HEK293 (cell line): ENCODE measurements at regions not wholly inside any gene's neighbourhood (a gene's known extent, or its start where the extent isn't known, plus 50 kb on each side); places are given as distances from the start of the nearest gene placed in this dataset.

Source experiments
- EGR2 ChIP-seq: fragments of 450-650 bp; formaldehyde crosslinking; IDR thresholded peaks from 2 replicates; pipeline ENCODE4 v1.5.1; 2016; ENCODE audit warnings: low read depth, missing biosample characterization, missing genetic modification characterization
- TCF7L2 ChIP-seq: IDR thresholded peaks from 2 replicates; pipeline ENCODE4 v1.6.1; 2011; ENCODE audit warnings: low read depth, mild to moderate bottlenecking, inconsistent platforms, low read length, moderate library complexity, borderline replicate concordance
- YY1 ChIP-seq: fragments of 450-650 bp; formaldehyde crosslinking; IDR thresholded peaks from 2 replicates; pipeline ENCODE4 v1.5.1; 2018; ENCODE audit warnings: missing biosample characterization, missing genetic modification characterization
- ZNF26 ChIP-seq: fragments of 450-650 bp; formaldehyde crosslinking; IDR thresholded peaks from 2 replicates; pipeline ENCODE4 v1.5.1; 2016; ENCODE audit warnings: missing biosample characterization, missing genetic modification characterization
- ZNF274 ChIP-seq, 2 experiments: fragments of 200-500 bp in 1 of 2; fragments of 450-650 bp in 1 of 2; sonication (Bioruptor generic) in 1 of 2; formaldehyde crosslinking in 1 of 2; IDR thresholded peaks; 2 replicates each; pipeline versions ENCODE4 v1.5.1 to v1.6.1; 2014 to 2016; ENCODE audit warnings: borderline replicate concordance in 1 of 2, inconsistent platforms in 1 of 2, low read length in 1 of 2, missing biosample characterization in 1 of 2, missing genetic modification characterization in 1 of 2
- ZNF37A ChIP-seq: fragments of 450-650 bp; IDR thresholded peaks from 2 replicates; pipeline ENCODE4 v1.5.1; 2018; ENCODE audit warnings: missing biosample characterization, missing genetic modification characterization
- ZNF670 ChIP-seq: fragments of 450-650 bp; formaldehyde crosslinking; IDR thresholded peaks from 2 replicates; pipeline ENCODE4 v1.5.1; 2016; ENCODE audit warnings: missing biosample characterization, missing genetic modification characterization, low read depth
- ZNF837 ChIP-seq: fragments of 450-650 bp; formaldehyde crosslinking; IDR thresholded peaks from 2 replicates; pipeline ENCODE4 v1.5.1; 2016; ENCODE audit warnings: missing biosample characterization, missing genetic modification characterization
- ZXDB ChIP-seq: fragments of 450-650 bp; formaldehyde crosslinking; IDR thresholded peaks from 2 replicates; pipeline ENCODE4 v1.5.1; 2016; ENCODE audit warnings: missing biosample characterization, missing genetic modification characterization
- TF ChIP-seq, protein P1 (sequence below): fragments of 450-650 bp; formaldehyde crosslinking; IDR thresholded peaks from 2 replicates; pipeline ENCODE4 v1.5.1; 2016; ENCODE audit warnings: missing biosample characterization, missing genetic modification characterization
- TF ChIP-seq, protein P2 (sequence below): fragments of 450-650 bp; formaldehyde crosslinking; IDR thresholded peaks from 2 replicates; pipeline ENCODE4 v1.5.1; 2017; ENCODE audit warnings: missing biosample characterization, missing genetic modification characterization
- TF ChIP-seq, protein P3 (sequence below): fragments of 450-650 bp; formaldehyde crosslinking; IDR thresholded peaks from 2 replicates; pipeline ENCODE4 v1.5.1; 2016; ENCODE audit warnings: missing biosample characterization, missing genetic modification characterization
- TF ChIP-seq, protein P4 (sequence below): fragments of 450-650 bp; formaldehyde crosslinking; IDR thresholded peaks from 2 replicates; pipeline ENCODE4 v1.5.1; 2016; ENCODE audit warnings: missing biosample characterization, missing genetic modification characterization
- TF ChIP-seq, protein P5 (sequence below): fragments of 450-650 bp; IDR thresholded peaks from 2 replicates; pipeline ENCODE4 v1.5.1; 2018; ENCODE audit warnings: missing biosample characterization, missing genetic modification characterization

GRCh38 chr11:71774603-71775222, 58.3 kb upstream of the DEFB108B start:
- TF ChIP-seq ZXDB (tag by site-specific recombination), result no peak
- TF ChIP-seq, protein P1, sequence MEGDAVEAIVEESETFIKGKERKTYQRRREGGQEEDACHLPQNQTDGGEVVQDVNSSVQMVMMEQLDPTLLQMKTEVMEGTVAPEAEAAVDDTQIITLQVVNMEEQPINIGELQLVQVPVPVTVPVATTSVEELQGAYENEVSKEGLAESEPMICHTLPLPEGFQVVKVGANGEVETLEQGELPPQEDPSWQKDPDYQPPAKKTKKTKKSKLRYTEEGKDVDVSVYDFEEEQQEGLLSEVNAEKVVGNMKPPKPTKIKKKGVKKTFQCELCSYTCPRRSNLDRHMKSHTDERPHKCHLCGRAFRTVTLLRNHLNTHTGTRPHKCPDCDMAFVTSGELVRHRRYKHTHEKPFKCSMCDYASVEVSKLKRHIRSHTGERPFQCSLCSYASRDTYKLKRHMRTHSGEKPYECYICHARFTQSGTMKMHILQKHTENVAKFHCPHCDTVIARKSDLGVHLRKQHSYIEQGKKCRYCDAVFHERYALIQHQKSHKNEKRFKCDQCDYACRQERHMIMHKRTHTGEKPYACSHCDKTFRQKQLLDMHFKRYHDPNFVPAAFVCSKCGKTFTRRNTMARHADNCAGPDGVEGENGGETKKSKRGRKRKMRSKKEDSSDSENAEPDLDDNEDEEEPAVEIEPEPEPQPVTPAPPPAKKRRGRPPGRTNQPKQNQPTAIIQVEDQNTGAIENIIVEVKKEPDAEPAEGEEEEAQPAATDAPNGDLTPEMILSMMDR (tag by site-specific recombination), result no peak
- TF ChIP-seq, protein P2, sequence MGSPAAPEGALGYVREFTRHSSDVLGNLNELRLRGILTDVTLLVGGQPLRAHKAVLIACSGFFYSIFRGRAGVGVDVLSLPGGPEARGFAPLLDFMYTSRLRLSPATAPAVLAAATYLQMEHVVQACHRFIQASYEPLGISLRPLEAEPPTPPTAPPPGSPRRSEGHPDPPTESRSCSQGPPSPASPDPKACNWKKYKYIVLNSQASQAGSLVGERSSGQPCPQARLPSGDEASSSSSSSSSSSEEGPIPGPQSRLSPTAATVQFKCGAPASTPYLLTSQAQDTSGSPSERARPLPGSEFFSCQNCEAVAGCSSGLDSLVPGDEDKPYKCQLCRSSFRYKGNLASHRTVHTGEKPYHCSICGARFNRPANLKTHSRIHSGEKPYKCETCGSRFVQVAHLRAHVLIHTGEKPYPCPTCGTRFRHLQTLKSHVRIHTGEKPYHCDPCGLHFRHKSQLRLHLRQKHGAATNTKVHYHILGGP (tag by site-specific recombination), result no peak
- TF ChIP-seq, protein P3, sequence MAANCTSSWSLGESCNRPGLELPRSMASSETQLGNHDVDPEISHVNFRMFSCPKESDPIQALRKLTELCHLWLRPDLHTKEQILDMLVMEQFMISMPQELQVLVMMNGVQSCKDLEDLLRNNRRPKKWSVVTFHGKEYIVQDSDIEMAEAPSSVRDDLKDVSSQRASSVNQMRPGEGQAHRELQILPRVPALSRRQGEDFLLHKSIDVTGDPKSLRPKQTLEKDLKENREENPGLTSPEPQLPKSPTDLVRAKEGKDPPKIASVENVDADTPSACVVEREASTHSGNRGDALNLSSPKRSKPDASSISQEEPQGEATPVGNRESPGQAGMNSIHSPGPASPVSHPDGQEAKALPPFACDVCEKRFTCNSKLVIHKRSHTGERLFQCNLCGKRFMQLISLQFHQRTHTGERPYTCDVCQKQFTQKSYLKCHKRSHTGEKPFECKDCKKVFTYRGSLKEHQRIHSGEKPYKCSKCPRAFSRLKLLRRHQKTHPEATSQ (tag by site-specific recombination), result no peak
- TF ChIP-seq YY1 (tag by site-specific recombination), result no peak
- TF ChIP-seq, protein P4, sequence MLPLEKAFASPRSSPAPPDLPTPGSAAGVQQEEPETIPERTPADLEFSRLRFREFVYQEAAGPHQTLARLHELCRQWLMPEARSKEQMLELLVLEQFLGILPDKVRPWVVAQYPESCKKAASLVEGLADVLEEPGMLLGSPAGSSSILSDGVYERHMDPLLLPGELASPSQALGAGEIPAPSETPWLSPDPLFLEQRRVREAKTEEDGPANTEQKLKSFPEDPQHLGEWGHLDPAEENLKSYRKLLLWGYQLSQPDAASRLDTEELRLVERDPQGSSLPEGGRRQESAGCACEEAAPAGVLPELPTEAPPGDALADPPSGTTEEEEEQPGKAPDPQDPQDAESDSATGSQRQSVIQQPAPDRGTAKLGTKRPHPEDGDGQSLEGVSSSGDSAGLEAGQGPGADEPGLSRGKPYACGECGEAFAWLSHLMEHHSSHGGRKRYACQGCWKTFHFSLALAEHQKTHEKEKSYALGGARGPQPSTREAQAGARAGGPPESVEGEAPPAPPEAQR (tag by site-specific recombination), result no peak
- no peak for TF ChIP-seq ZNF837 (tag by site-specific recombination)
- TF ChIP-seq ZNF26 (tag by site-specific recombination), result no peak
- TF ChIP-seq TCF7L2, result no peak
- no peak for TF ChIP-seq ZNF274 (IDR thresholded peaks at IDR 0.05; ENCODE audit: low read length)
- no peak for TF ChIP-seq ZNF274 (tag by site-specific recombination; IDR thresholded peaks at IDR 0.05; ENCODE audit: borderline replicate concordance)
- TF ChIP-seq ZNF670 (tag by site-specific recombination), result no peak
- no peak for TF ChIP-seq EGR2 (tag by site-specific recombination)
- no peak for TF ChIP-seq ZNF37A (tag by site-specific recombination)
- TF ChIP-seq, protein P5, sequence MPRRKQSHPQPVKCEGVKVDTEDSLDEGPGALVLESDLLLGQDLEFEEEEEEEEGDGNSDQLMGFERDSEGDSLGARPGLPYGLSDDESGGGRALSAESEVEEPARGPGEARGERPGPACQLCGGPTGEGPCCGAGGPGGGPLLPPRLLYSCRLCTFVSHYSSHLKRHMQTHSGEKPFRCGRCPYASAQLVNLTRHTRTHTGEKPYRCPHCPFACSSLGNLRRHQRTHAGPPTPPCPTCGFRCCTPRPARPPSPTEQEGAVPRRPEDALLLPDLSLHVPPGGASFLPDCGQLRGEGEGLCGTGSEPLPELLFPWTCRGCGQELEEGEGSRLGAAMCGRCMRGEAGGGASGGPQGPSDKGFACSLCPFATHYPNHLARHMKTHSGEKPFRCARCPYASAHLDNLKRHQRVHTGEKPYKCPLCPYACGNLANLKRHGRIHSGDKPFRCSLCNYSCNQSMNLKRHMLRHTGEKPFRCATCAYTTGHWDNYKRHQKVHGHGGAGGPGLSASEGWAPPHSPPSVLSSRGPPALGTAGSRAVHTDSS (tag by site-specific recombination), result no peak
